DOHH2 (cell line): ENCODE measurements at regions not wholly inside any gene's neighbourhood (a gene's known extent, or its start where the extent isn't known, plus 50 kb on each side); places are given as distances from the start of the nearest gene placed in this dataset.
"Not testable (repeated sequence)": the region's sequence is repeated elsewhere in the genome, so short reads cannot be mapped to it uniquely, and the experiment has no call there.

Source experiments
- CTCF ChIP-seq: fragments of 200-600 bp; sonication (generic); IDR thresholded peaks from one replicate; pipeline ENCODE4 v1.5.1; 2014; ENCODE audit warnings: antibody characterized with exemption, mild to moderate bottlenecking, low read depth, low read length; ENCODE audit not compliant: poor library complexity, severe bottlenecking
- EZH2phosphoT487 ChIP-seq: fragments of 200-600 bp; sonication (generic); IDR thresholded peaks from 2 replicates; pipeline ENCODE4 v1.6.1; 2017; ENCODE audit warnings: borderline replicate concordance, mild to moderate bottlenecking, antibody characterized with exemption, low read length, moderate library complexity, mixed read lengths

- not testable (repeated sequence) for TF ChIP-seq CTCF, EZH2phosphoT487
Measured at GRCh38 chr6:92952111-92952510, 467.2 kb downstream of the EPHA7 start.
